Pancreas (tissue), 10 donors: ENCODE measurements at regions not wholly inside any gene's neighbourhood (a gene's known extent, or its start where the extent isn't known, plus 50 kb on each side); places are given as distances from the start of the nearest gene placed in this dataset.
"Not testable (repeated sequence)": the region's sequence is repeated elsewhere in the genome, so short reads cannot be mapped to it uniquely, and the experiment has no call there.

Source experiments
- ATAC-seq, 4 donors: fragments of 200-7000 bp; cut with Tn5 transposase; one replicate each; pipeline versions ENCODE4 v1.8.0 to v1.9.1; 2020; ENCODE audit warnings: mild to moderate bottlenecking in 4 of 4, moderate library complexity in 4 of 4
- DNase-seq, 6 donors: peaks; one replicate each; pipeline ENCODE4 v3.0.0-alpha.2; 2020
- FAIRE-seq: peaks from 2 replicates; lab custom pipeline; 2012; peaks lifted over from hg19 to GRCh38; lab: Jason Lieb, UNC
- H3K27ac ChIP-seq, 4 donors: fragments of 200-600 bp; sonication (generic); 1 replicate in 3 of 4; 2 replicates in 1 of 4; pipeline versions ENCODE4 v1.5.0 to v1.8.0; 2020
- H3K27me3 ChIP-seq, 4 donors: fragments of 200-600 bp; one replicate each; pipeline ENCODE4 v1.8.0; 2021
- H3K36me3 ChIP-seq, 3 donors: fragments of 200-600 bp; sonication (generic) in 1 of 3; one replicate each; pipeline versions ENCODE4 v1.5.0 to v1.8.0; 2020 to 2021
- H3K4me1 ChIP-seq, 3 donors: fragments of 200-600 bp; one replicate each; pipeline ENCODE4 v1.8.0; 2021
- H3K4me3 ChIP-seq, 4 donors: fragments of 200-600 bp; sonication (generic) in 2 of 4; one replicate each; pipeline versions ENCODE4 v1.5.0 to v1.8.0; 2020 to 2021
- H3K9me3 ChIP-seq, 4 donors: fragments of 200-600 bp; one replicate each; pipeline ENCODE4 v1.8.0; 2021
- CTCF ChIP-seq, 4 donors: fragments of 200-600 bp; sonication (generic) in 3 of 4; IDR thresholded peaks; one replicate each; pipeline versions ENCODE4 v1.5.0 to v1.8.0; 2021; ENCODE audit warnings: antibody characterized with exemption in 4 of 4
- WGBS, 2 donors: extraction: QIAGEN DNeasy Blood & Tissue Kit; methylation state at CpG; one replicate each; pipeline ENCODE4 v1.1.7; 2013; 5-methylcytosine and 5-hydroxymethylcytosine counted together
- intact Hi-C, 3 donors: fragments of 100-400 bp; cut with DNase I; formaldehyde crosslinking; loops; one replicate each; pipeline versions ENCODE4 v1.11.1 to v1.14.2; 2022
- donor health status: healthy with polysubstance abuse.
- donor health status: DM: no; HTN: no; CAD: no; lungs with moderate emphysema.
- donor health status: DM: no; HTN: no; CAD: no.
- donor health status: control.
- donor health status: control.
- donor health status: Bipolar disorder and iron deficiency.
- donor health status: DM: yes; HTN: yes; CAD: no.
- donor health status: DM: no; HTN: no; CAD: no.
- donor health status: DM: no; HTN: no; CAD: no.
- donor health status: DM: yes; HTN: yes; CAD: no.

GRCh38 chr17:65305778-65306177 lies 168.6 kb downstream of the RGS9 start:
- DNase-seq (no peak), FAIRE-seq (no peak), ATAC-seq (no peak)
- 92 to 95% methylated on average over 1 of the region's 1 CpG for WGBS, 2 donors
- H3K4me1 ChIP-seq: no peaks in the 10 kb centered on the region
- H3K4me3 ChIP-seq: no peak overlapping the region
- H3K9me3 ChIP-seq: no peaks in the 10 kb centered on the region
- H3K27ac ChIP-seq: no peak overlapping the region
- TF ChIP-seq CTCF (IDR thresholded peaks at IDR 0.05): no peak
- intact Hi-C loops: no loop called here
- H3K36me3 ChIP-seq: no peaks in the 10 kb centered on the region
- H3K27me3 ChIP-seq: no peaks in the 10 kb centered on the region

- H3K9me3 ChIP-seq: no peaks in the 10 kb centered on the region
- WGBS, 2 donors: 75 to 85% methylated on average over 7 of the region's 7 CpGs
- intact Hi-C loops: no loop called here
- no peak for FAIRE-seq
- H3K4me1 ChIP-seq: no peaks in the 10 kb centered on the region
- no peak overlapping the region for H3K4me3 ChIP-seq
- H3K27ac ChIP-seq: no peak overlapping the region
- TF ChIP-seq CTCF (IDR thresholded peaks at IDR 0.05): no peak
- no peaks in the 10 kb centered on the region for H3K27me3 ChIP-seq
- ATAC-seq: no peak
- DNase-seq: no peak
- H3K36me3 ChIP-seq: no peaks in the 10 kb centered on the region
Measured at GRCh38 chr17:65305116-65305515, 167.9 kb downstream of the RGS9 start.

GRCh38 chr17:65301882-65302281 lies 164.7 kb downstream of the RGS9 start:
- ATAC-seq, DNase-seq, H3K36me3 ChIP-seq, H3K9me3 ChIP-seq, H3K4me1 ChIP-seq, H3K27ac ChIP-seq, H3K27me3 ChIP-seq, intact Hi-C loops, H3K4me3 ChIP-seq, FAIRE-seq: not testable (repeated sequence)
- WGBS, 2 donors: 67 to 71% methylated on average over 4 of the region's 4 CpGs

DNA sequence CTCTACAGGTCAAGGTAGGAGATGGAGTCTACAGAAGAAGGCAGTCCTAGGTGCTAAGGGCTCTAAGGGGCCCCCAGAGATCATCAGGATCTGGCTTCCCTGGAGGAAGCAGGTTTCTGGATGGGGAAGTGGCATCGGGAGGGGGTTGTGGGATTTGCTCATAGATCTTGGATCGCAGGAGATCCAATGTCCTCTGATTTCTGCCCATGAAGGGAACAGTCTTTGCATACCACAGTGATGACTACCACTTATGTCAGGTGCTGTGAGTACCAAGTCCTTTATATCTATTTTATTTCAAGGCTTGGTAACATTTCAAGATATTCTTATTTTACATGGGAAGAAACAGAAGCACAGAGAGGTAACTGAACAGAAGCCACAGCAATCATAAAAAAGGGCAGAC lies 164.0 kb downstream of the RGS9 start:
- Histone ChIP-seq H3K27me3 (no peaks in the 10 kb centered on the region), H3K9me3 (no peaks in the 10 kb centered on the region), H3K4me3 (no peak overlapping the region), H3K27ac (no peak overlapping the region), H3K36me3 (no peaks in the 10 kb centered on the region), H3K4me1 (no peaks in the 10 kb centered on the region)
- ATAC-seq (no peak), FAIRE-seq (no peak), DNase-seq (no peak)
- intact Hi-C loops: no loop called here
- TF ChIP-seq CTCF (IDR thresholded peaks at IDR 0.05): no peak
- WGBS, 2 donors: 67 to 69% methylated on average over 2 of the region's 2 CpGs

DNA sequence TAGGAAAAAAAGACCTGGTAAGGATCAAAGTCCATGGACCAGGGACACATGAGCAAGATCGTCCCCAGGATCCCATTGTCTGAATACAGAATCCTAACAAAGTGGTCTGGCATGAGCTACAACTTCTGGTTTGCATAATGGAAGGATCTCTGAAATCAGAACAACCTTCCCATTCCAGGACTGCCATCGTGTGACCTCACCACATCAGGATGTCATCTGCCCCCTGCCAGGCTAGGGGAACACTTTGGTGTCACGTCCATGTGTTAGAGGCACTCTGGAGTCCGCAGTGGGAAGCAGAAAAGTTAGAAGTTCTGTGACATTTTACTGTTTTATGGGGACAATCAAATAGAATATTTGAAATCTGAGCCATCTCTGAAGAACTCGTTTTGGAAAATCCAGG lies 160.7 kb downstream of the RGS9 start:
- 38 to 43% methylated on average over 5 of the region's 5 CpGs for WGBS, 2 donors
- TF ChIP-seq CTCF (IDR thresholded peaks at IDR 0.05): no peak
- no peak overlapping the region for H3K27ac ChIP-seq
- ATAC-seq (no peak), FAIRE-seq (no peak), DNase-seq (no peak)
- H3K9me3 ChIP-seq: no peaks in the 10 kb centered on the region
- intact Hi-C loops: loop anchor here in 2 of 3 donors (10.0 kb wide), 1 partner anchor 257 kb away; no protein-coding TSS in a partner anchor
- H3K4me1 ChIP-seq: no peaks in the 10 kb centered on the region
- H3K4me3 ChIP-seq: no peak overlapping the region
- no peaks in the 10 kb centered on the region for H3K27me3 ChIP-seq
- H3K36me3 ChIP-seq: no peaks in the 10 kb centered on the region
